Activated gamma-delta T cell treated with anti-CD3 and anti-CD28 coated beads, Interleukin-2, amount 50 U/mL, for 16 hours (primary cell): ENCODE measurements at regions not wholly inside any gene's neighbourhood (a gene's known extent, or its start where the extent isn't known, plus 50 kb on each side); places are given as distances from the start of the nearest gene placed in this dataset.
"Not testable (repeated sequence)": the region's sequence is repeated elsewhere in the genome, so short reads cannot be mapped to it uniquely, and the experiment has no call there.

Source experiments
- DNase-seq: peaks from one replicate; pipeline ENCODE4 v3.0.0-alpha.2; 2020; ENCODE audit warnings: low read depth

GRCh38 chr13:50387051-50387581, 371.9 kb downstream of the KCNRG start:
- DNase-seq, result no peak

GRCh38 chr13:50388481-50388880, 373.2 kb downstream of the KCNRG start:
- DNase-seq, result no peak

GRCh38 chr13:50389726-50390125, 374.5 kb downstream of the KCNRG start:
- DNase-seq, result no peak

- DNase-seq, result no peak
Observed at GRCh38 chr13:50390503-50391248, 375.4 kb downstream of the KCNRG start.

- DNase-seq, result no peak
Observed at GRCh38 chr13:50392977-50393376, 377.7 kb downstream of the KCNRG start.

GRCh38 chr13:50393628-50394027, 378.4 kb downstream of the KCNRG start:
- DNase-seq, result no peak

- DNase-seq, result no peak
Observed at GRCh38 chr13:50396001-50396400, 380.8 kb downstream of the KCNRG start.

GRCh38 chr13:50396618-50397017, 381.4 kb downstream of the KCNRG start:
- not testable (repeated sequence) for DNase-seq

- DNase-seq, result no peak
Observed at GRCh38 chr13:50400035-50400726, 384.9 kb downstream of the KCNRG start.

GRCh38 chr13:50401049-50401505, 385.8 kb downstream of the KCNRG start:
- DNase-seq, result no peak

GRCh38 chr13:50401721-50402465, 386.6 kb downstream of the KCNRG start:
- no peak for DNase-seq

GRCh38 chr13:50403311-50403710, 388.1 kb downstream of the KCNRG start:
- no peak for DNase-seq

- DNase-seq, result no peak
Observed at GRCh38 chr13:50404116-50404515, 388.9 kb downstream of the KCNRG start.

- no peak for DNase-seq
Observed at GRCh38 chr13:50404769-50405168, 389.5 kb downstream of the KCNRG start.

GRCh38 chr13:50406831-50407230, 391.6 kb downstream of the KCNRG start:
- DNase-seq, result no peak

GRCh38 chr13:50408068-50408467, 392.8 kb downstream of the KCNRG start:
- no peak for DNase-seq

- no peak for DNase-seq
Observed at GRCh38 chr13:50409220-50409619, 394.0 kb downstream of the KCNRG start.

GRCh38 chr13:50410921-50411746, 395.9 kb downstream of the KCNRG start:
- DNase-seq, result no peak

GRCh38 chr13:50412046-50412617, 396.9 kb downstream of the KCNRG start:
- no peak for DNase-seq

- DNase-seq, result no peak
Observed at GRCh38 chr13:50414640-50415039, 399.4 kb downstream of the KCNRG start.

- DNase-seq, result no peak
Observed at GRCh38 chr13:50415428-50415827, 400.2 kb downstream of the KCNRG start.
